ENCODE measurements at regions not wholly inside any gene's neighbourhood (a gene's known extent, or its start where the extent isn't known, plus 50 kb on each side); places are given as distances from the start of the nearest gene placed in this dataset.
"Not testable (repeated sequence)": the region's sequence is repeated elsewhere in the genome, so short reads cannot be mapped to it uniquely, and the experiment has no call there.

DNA sequence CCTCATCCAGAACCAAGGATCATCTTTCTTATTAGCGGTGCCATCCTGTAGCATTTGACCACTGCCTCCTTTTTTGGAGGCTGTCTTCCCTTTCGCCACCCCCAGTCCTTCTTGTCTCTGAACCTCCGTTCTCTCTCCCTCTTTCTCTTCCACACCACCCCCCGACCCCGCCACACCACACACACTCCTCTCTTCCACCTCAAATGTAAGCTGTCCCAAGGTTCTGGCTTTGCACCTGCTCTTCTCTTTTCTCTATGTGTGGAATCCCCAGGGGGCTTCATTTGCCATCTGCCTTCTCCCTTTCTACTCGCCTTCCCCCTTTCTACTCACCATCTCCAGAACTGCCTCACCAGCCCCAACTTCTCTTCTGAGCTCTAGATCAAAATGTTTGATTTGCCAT lies 111.3 kb upstream of the CDYL start:
- Histone ChIP-seq H3K4me3 (no peak overlapping the region), H3K9me3 (replicated peaks) (no peaks in the 10 kb centered on the region), H3K36me3 (no peaks in the 10 kb centered on the region), H3K27ac (replicated peaks) (no peak overlapping the region), H3K4me1 (peaks cover 11% of the 10 kb centered on the region), H3K27me3 (ENCODE audit: low read depth) (no peaks in the 10 kb centered on the region)
- DNase-seq, result no peak
- TF ChIP-seq, protein P1, sequence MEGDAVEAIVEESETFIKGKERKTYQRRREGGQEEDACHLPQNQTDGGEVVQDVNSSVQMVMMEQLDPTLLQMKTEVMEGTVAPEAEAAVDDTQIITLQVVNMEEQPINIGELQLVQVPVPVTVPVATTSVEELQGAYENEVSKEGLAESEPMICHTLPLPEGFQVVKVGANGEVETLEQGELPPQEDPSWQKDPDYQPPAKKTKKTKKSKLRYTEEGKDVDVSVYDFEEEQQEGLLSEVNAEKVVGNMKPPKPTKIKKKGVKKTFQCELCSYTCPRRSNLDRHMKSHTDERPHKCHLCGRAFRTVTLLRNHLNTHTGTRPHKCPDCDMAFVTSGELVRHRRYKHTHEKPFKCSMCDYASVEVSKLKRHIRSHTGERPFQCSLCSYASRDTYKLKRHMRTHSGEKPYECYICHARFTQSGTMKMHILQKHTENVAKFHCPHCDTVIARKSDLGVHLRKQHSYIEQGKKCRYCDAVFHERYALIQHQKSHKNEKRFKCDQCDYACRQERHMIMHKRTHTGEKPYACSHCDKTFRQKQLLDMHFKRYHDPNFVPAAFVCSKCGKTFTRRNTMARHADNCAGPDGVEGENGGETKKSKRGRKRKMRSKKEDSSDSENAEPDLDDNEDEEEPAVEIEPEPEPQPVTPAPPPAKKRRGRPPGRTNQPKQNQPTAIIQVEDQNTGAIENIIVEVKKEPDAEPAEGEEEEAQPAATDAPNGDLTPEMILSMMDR (IDR thresholded peaks at IDR 0.05; ENCODE audit: borderline replicate concordance), result no peak
- intact Hi-C loops (cut with micrococcal nuclease), result no loop called here

DNA sequence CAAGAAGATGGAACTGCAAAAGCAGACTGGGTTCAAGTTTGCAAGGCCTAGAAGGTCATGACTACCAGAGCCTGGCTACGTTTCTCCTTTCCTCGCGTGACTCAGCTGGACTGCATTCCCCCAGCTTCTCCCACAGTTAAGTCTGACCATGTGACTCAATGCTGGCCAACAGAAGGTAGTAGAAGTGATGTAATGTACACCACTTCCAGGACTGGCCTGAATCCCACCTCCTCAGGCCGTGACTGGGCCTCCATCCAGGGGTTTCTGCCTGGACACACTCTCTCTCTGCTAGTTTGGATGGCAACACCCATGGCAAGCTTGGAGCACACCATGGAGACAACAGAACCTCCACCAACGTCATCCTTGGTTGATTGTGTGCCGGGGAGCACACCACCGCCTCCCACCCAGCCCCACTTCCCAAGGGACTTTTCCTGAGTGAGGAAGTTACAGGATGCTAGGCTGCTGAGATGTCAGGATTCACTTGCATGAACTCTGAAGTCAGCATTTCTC lies 112.0 kb upstream of the CDYL start:
- no peaks in the 10 kb centered on the region for H3K9me3 ChIP-seq (replicated peaks)
- H3K27ac ChIP-seq (replicated peaks), result peak overlapping the region; percentile 5
- intact Hi-C loops (cut with micrococcal nuclease), result no loop called here
- H3K36me3 ChIP-seq, result no peaks in the 10 kb centered on the region
- no peak overlapping the region for H3K4me3 ChIP-seq
- H3K27me3 ChIP-seq (ENCODE audit: low read depth), result no peaks in the 10 kb centered on the region
- peaks cover 11% of the 10 kb centered on the region for H3K4me1 ChIP-seq
- peak; percentile 71 for DNase-seq
- TF ChIP-seq, protein P1 (IDR thresholded peaks at IDR 0.05; ENCODE audit: borderline replicate concordance), result no peak

DNA sequence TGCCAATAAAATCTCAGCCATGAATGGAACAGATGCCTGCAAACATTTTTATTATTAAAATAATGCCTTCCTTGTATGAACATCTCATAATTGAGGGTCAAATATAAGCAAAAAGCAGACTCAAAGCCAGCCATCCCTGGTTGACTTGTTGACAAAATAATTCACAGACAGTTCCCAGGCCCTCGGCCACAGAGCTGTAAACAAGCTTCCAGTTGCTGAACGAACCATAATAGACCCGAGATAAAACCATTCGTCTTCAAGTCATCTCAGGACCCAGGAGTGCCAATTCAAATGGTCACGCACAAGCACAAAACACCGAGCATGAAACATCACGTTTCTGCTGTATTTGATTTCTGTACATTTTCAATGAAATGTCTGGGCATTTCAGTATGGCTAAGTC lies 113.3 kb upstream of the CDYL start:
- Histone ChIP-seq H3K36me3 (no peaks in the 10 kb centered on the region), H3K9me3 (replicated peaks) (no peaks in the 10 kb centered on the region), H3K27me3 (ENCODE audit: low read depth) (no peaks in the 10 kb centered on the region), H3K27ac (replicated peaks) (no peak overlapping the region), H3K4me1 (peaks cover 11% of the 10 kb centered on the region), H3K4me3 (no peak overlapping the region)
- no peak for DNase-seq
- TF ChIP-seq, protein P1 (IDR thresholded peaks at IDR 0.05; ENCODE audit: borderline replicate concordance), result no peak
- intact Hi-C loops (cut with micrococcal nuclease), result no loop called here

DNA sequence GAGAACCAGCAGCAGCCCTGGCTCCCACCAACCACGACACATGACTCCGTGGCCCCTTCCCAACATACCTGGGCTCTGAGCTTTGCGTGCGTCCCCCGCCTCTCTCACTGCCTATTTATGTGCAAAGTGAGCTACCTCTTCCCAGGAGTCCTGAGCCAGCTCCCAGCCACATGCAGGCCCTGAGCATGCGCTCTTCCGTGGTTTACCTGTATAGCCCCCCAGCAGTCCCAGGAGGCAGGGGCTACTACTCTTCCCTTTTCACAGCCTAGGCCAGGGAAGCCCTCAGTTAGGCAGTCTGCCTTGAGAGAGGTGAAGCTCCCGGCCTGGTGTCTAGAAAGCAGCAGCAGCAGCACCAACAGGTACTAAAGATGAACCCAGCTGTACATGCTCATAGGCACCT lies 114.8 kb upstream of the CDYL start:
- TF ChIP-seq, protein P1 (IDR thresholded peaks at IDR 0.05; ENCODE audit: borderline replicate concordance), result no peak
- H3K4me3 ChIP-seq, result no peak overlapping the region
- no peaks in the 10 kb centered on the region for H3K27me3 ChIP-seq (ENCODE audit: low read depth)
- H3K27ac ChIP-seq (replicated peaks), result no peak overlapping the region
- no peaks in the 10 kb centered on the region for H3K36me3 ChIP-seq
- H3K4me1 ChIP-seq, result peaks cover 11% of the 10 kb centered on the region
- DNase-seq, result no peak
- H3K9me3 ChIP-seq (replicated peaks), result no peaks in the 10 kb centered on the region
- intact Hi-C loops (cut with micrococcal nuclease), result no loop called here

DNA sequence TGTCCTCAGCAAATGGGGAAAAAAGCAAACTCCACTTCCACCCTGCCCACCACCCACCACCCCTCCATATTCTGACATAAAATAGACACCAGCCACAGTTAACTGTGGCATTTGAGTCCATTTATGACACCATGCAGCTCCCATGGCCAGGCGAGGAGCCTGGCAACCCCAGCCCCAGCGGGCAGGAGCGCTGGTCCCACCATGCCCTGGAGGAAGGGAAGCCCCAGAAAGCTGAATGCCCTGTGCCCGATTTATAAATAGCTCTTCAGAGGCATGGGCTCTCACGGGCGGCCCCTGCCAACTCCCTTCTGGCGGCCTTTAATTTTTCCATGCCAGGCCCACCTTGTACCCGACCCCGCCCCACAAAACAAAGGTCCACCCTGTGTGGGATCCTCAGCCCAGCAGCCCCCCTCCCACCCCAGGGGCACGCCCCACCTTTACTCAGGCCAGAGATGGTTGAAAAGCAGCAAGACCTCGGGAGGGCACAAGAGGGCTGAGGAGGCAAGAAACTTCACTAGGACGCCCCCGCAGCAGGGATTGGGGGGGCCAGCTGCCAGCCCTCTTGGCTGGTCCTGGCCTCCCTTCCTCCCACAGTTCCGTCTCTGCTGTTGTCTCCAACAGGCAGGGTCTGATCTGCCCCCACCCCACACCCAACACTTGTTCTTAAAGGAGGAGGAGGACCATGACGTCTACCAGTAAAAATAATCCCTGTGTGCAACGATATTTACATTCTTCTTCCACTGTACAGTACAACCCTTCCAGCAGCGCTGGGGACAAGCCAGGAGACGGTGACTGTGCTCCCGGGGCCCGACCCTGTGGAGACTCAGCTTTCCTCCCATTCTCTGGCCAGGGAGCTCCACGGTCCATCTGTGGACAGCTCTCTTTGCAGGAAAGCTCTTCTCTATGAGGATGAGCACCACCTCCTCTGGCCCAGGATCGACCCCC lies 115.6 kb upstream of the CDYL start:
- no peaks in the 10 kb centered on the region for H3K36me3 ChIP-seq
- no peak for DNase-seq
- peaks cover 11% of the 10 kb centered on the region for H3K4me1 ChIP-seq
- H3K4me3 ChIP-seq, result no peak overlapping the region
- no peaks in the 10 kb centered on the region for H3K27me3 ChIP-seq (ENCODE audit: low read depth)
- intact Hi-C loops (cut with micrococcal nuclease), result no loop called here
- H3K9me3 ChIP-seq (replicated peaks), result no peaks in the 10 kb centered on the region
- no peak overlapping the region for H3K27ac ChIP-seq (replicated peaks)
- TF ChIP-seq, protein P1 (IDR thresholded peaks at IDR 0.05; ENCODE audit: borderline replicate concordance), result no peak

DNA sequence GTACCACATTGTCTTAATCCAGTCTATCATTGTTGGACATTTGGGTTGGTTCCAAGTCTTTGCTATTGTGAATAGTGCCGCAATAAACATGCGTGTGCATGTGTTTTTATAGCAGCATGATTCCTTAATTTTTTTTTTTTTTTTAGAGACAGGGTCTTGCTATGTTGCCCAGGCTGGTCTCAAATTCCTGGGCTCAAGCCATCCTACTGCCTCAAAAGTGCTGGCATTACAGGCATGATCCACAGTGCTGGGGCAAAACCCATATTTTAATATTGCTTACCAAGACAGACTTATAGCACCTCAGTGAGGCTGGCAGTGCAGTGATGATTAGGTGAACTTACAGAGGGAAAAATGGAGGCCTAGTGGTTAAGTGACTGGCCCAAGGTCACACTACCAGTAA lies 116.5 kb upstream of the CDYL start:
- H3K27ac ChIP-seq (replicated peaks); H3K9me3 ChIP-seq (replicated peaks); DNase-seq; H3K36me3 ChIP-seq; intact Hi-C loops (cut with micrococcal nuclease); H3K4me3 ChIP-seq; H3K27me3 ChIP-seq (ENCODE audit: low read depth): not testable (repeated sequence)
- peaks cover 11% of the 10 kb centered on the region for H3K4me1 ChIP-seq
